Suprapubic skin (tissue), 4 donors: ENCODE measurements at regions not wholly inside any gene's neighbourhood (a gene's known extent, or its start where the extent isn't known, plus 50 kb on each side); places are given as distances from the start of the nearest gene placed in this dataset.

Source experiments
- POLR2A ChIP-seq, 2 donors: fragments of 450-650 bp; IDR thresholded peaks; one replicate each; pipeline ENCODE4 v1.6.1; 2017; ENCODE audit warnings: antibody characterized with exemption in 2 of 2, mild to moderate bottlenecking in 2 of 2, moderate library complexity in 2 of 2
- POLR2AphosphoS5 ChIP-seq, 3 donors: sonication (generic); formaldehyde crosslinking; IDR thresholded peaks; one replicate each; pipeline ENCODE4 v1.6.1; 2017; ENCODE audit warnings: antibody characterized with exemption in 3 of 3
- TF ChIP-seq, protein P1 (sequence below), 2 donors: fragments of 200-600 bp in 1 of 2; fragments of 450-650 bp in 1 of 2; sonication (generic) in 1 of 2; IDR thresholded peaks; one replicate each; pipeline ENCODE4 v1.5.1; 2016 to 2019; ENCODE audit warnings: antibody characterized with exemption in 2 of 2, mild to moderate bottlenecking in 1 of 2, moderate library complexity in 1 of 2

DNA sequence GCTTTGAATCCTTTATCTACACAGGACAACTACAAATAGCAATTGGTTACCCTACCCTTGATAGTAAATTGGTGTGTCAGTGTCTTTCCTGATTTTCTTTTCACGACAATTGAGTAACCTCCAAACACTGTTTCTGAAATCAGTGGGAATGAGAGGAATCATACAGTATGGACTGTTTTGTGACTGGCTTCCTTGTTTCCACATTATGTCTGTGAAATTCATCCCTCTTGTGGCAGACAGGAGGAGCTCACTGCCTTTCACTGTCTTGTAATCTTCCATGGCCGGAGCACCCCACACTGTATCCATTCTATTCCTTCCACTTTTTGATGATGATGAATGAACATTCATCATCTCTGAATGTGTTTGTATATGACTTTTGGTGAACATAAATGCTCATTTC, 164.0 kb upstream of the PZP start:
- TF ChIP-seq, protein P1, sequence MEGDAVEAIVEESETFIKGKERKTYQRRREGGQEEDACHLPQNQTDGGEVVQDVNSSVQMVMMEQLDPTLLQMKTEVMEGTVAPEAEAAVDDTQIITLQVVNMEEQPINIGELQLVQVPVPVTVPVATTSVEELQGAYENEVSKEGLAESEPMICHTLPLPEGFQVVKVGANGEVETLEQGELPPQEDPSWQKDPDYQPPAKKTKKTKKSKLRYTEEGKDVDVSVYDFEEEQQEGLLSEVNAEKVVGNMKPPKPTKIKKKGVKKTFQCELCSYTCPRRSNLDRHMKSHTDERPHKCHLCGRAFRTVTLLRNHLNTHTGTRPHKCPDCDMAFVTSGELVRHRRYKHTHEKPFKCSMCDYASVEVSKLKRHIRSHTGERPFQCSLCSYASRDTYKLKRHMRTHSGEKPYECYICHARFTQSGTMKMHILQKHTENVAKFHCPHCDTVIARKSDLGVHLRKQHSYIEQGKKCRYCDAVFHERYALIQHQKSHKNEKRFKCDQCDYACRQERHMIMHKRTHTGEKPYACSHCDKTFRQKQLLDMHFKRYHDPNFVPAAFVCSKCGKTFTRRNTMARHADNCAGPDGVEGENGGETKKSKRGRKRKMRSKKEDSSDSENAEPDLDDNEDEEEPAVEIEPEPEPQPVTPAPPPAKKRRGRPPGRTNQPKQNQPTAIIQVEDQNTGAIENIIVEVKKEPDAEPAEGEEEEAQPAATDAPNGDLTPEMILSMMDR (IDR thresholded peaks at IDR 0.05), result no peak
- TF ChIP-seq POLR2A (IDR thresholded peaks at IDR 0.05) (no peak), POLR2AphosphoS5 (IDR thresholded peaks at IDR 0.05) (no peak)
